Lower lobe of right lung (tissue), 2 donors: ENCODE measurements at regions not wholly inside any gene's neighbourhood (a gene's known extent, or its start where the extent isn't known, plus 50 kb on each side); places are given as distances from the start of the nearest gene placed in this dataset.

ENCODE experiments used
- ATAC-seq, 2 donors: fragments of 200-7000 bp; cut with Tn5 transposase; one replicate each; pipeline ENCODE4 v1.9.1; 2020 to 2022; ENCODE audit warnings: mild to moderate bottlenecking in 2 of 2, moderate library complexity in 2 of 2
- DNase-seq: peaks from one replicate; pipeline ENCODE4 v3.0.0-alpha.2; 2020
- H3K27ac ChIP-seq: fragments of 200-600 bp; one replicate; pipeline ENCODE4 v1.8.0; 2022
- H3K27me3 ChIP-seq: fragments of 200-600 bp; one replicate; pipeline ENCODE4 v1.8.0; 2022; ENCODE audit warnings: low read depth
- H3K36me3 ChIP-seq: fragments of 200-600 bp; one replicate; pipeline ENCODE4 v1.8.0; 2022; ENCODE audit warnings: mild to moderate bottlenecking
- H3K4me1 ChIP-seq: fragments of 200-600 bp; one replicate; pipeline ENCODE4 v1.8.0; 2022
- H3K4me3 ChIP-seq: fragments of 200-600 bp; one replicate; pipeline ENCODE4 v1.8.0; 2022; ENCODE audit warnings: mild to moderate bottlenecking
- H3K9me3 ChIP-seq: fragments of 200-600 bp; one replicate; pipeline ENCODE4 v1.8.0; 2022
- intact Hi-C: fragments of 100-400 bp; cut with DNase I; formaldehyde crosslinking; loops from one replicate; pipeline ENCODE4 v1.11.0; 2022
- TF ChIP-seq, protein P1 (sequence below): fragments of 200-600 bp; IDR thresholded peaks from one replicate; pipeline ENCODE4 v1.8.0; 2022; ENCODE audit warnings: antibody characterized with exemption, mild to moderate bottlenecking
- donor health status: DM: no; HTN: yes; CAD: no; lungs with severe emphysema.

DNA sequence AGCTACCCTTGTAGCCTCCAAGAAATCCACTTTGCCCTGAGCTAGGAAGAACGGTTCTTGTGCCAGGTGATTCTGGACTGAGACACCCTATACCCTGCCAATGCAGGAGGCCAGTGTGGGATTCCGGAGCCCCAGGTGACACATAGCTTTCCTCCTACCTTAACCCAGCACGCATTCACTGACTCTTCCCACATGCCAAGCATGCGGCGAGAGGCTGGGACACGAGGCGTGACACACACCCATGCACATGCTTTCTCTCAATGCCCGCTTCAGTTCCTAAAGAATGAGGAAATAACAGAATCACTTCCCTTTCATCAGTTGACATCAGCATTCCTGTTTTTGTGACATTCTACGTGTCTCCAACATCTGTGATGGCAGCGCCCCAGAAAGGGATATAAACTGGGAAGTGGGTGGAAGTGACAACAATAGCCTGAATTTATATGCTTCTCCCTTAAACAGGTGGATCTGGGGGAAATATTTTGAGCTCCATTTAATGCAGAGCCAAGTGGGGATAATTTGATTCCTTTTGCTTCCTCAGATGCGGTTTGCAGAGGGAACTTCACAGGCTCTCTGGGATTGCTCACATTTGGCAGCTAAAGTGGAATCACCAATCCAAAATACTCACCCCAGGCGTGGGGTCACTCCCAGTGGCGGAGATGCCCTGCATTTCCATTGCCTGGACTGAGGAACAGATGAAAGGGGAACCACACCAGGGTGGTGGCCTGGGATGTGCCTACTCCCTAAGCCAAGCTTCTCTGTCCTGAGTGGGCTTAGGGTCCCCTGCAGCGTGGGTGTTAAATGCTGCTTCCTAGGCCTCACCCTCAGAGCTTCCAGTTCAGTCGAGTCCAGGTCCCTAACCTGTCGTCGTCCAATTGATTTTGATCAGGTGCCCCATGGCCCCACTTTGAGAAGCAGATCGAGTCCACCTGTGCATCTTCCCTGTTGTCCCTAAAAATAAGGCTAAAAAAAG lies 445.1 kb downstream of the SIPA1L2 start:
- Histone ChIP-seq H3K36me3 (no peaks in the 10 kb centered on the region), H3K4me3 (no peak overlapping the region), H3K27ac (no peak overlapping the region), H3K9me3 (no peaks in the 10 kb centered on the region), H3K27me3 (no peaks in the 10 kb centered on the region), H3K4me1 (no peaks in the 10 kb centered on the region)
- ATAC-seq (no peak), DNase-seq (no peak)
- intact Hi-C loops = no loop called here
- TF ChIP-seq, protein P1, sequence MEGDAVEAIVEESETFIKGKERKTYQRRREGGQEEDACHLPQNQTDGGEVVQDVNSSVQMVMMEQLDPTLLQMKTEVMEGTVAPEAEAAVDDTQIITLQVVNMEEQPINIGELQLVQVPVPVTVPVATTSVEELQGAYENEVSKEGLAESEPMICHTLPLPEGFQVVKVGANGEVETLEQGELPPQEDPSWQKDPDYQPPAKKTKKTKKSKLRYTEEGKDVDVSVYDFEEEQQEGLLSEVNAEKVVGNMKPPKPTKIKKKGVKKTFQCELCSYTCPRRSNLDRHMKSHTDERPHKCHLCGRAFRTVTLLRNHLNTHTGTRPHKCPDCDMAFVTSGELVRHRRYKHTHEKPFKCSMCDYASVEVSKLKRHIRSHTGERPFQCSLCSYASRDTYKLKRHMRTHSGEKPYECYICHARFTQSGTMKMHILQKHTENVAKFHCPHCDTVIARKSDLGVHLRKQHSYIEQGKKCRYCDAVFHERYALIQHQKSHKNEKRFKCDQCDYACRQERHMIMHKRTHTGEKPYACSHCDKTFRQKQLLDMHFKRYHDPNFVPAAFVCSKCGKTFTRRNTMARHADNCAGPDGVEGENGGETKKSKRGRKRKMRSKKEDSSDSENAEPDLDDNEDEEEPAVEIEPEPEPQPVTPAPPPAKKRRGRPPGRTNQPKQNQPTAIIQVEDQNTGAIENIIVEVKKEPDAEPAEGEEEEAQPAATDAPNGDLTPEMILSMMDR = no peak

DNA sequence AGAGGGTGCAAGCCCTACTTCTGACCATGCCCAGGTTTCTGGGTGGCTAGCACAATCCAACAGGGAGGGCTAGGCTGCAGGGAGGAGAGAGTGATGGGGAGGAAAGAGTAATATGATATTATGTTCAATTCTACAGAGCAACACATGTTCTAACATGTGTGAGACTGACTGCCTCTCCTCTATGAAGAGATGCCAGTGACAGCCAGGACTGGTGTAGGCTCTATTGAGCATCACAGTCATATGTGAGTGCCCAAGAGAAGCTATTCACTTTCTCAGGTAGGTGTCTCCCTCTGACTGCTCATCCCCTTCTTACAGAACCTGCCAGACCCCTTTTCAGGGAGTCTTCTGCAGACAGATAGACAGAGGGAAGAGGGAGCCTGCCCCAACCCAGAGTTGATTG lies 446.1 kb downstream of the SIPA1L2 start:
- H3K4me3 ChIP-seq = no peak overlapping the region
- H3K27me3 ChIP-seq = no peaks in the 10 kb centered on the region
- intact Hi-C loops = no loop called here
- no peaks in the 10 kb centered on the region for H3K4me1 ChIP-seq
- H3K27ac ChIP-seq = no peak overlapping the region
- no peak for DNase-seq
- H3K36me3 ChIP-seq = no peaks in the 10 kb centered on the region
- no peak for ATAC-seq
- H3K9me3 ChIP-seq = no peaks in the 10 kb centered on the region
- TF ChIP-seq, protein P1 = no peak

DNA sequence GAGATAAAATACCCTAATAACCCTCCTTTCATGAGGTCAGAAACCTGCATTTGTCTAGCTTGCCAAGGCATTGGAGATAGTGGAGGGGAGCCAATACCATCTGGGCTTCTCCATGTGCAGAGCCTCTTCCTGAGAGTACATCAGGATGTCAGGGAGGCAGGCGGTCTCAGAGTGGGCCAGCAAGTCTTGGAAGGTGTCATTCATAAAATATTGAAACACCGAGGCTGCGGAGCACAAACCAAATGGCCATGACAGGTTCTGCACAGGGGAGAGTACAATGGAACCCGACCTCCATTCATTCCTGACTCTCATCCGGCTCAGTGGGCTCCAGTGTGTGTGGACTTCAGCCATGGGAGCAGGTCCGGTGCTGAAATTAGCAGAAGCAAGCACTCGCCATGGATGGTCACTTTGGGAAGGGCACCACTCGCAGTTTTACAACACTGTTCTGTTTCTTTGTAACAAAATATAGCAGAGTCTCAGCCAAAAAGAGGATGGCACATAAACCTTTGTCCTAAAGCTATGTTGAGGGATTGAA lies 446.6 kb downstream of the SIPA1L2 start:
- no peaks in the 10 kb centered on the region for H3K36me3 ChIP-seq
- no peak for ATAC-seq
- H3K4me1 ChIP-seq = no peaks in the 10 kb centered on the region
- no peaks in the 10 kb centered on the region for H3K27me3 ChIP-seq
- intact Hi-C loops = no loop called here
- H3K27ac ChIP-seq = no peak overlapping the region
- H3K4me3 ChIP-seq = no peak overlapping the region
- TF ChIP-seq, protein P1 = no peak
- no peak for DNase-seq
- no peaks in the 10 kb centered on the region for H3K9me3 ChIP-seq

DNA sequence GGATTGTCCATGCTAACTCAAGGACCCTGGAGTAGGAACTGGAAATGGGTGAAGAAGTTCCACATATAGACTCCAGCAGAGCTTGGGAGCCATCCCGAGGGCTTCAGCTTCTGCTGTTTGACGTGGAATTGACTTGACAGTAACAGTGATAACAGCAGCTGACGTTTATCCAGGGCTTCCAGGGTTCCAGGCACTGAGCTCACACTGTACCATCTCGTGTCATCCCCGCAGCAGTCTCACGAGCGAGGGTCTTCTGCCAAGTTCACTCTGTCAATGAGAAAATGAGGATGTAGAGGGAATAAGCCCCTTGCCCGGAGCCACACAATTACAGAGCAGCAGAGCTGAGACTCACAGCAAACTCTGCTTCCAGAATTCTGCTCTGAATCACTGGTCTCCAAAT lies 447.7 kb downstream of the SIPA1L2 start:
- intact Hi-C loops = no loop called here
- TF ChIP-seq, protein P1 = no peak
- no peaks in the 10 kb centered on the region for H3K27me3 ChIP-seq
- ATAC-seq (no peak), DNase-seq (no peak)
- H3K4me1 ChIP-seq = no peaks in the 10 kb centered on the region
- H3K4me3 ChIP-seq = no peak overlapping the region
- no peak overlapping the region for H3K27ac ChIP-seq
- no peaks in the 10 kb centered on the region for H3K36me3 ChIP-seq
- no peaks in the 10 kb centered on the region for H3K9me3 ChIP-seq

DNA sequence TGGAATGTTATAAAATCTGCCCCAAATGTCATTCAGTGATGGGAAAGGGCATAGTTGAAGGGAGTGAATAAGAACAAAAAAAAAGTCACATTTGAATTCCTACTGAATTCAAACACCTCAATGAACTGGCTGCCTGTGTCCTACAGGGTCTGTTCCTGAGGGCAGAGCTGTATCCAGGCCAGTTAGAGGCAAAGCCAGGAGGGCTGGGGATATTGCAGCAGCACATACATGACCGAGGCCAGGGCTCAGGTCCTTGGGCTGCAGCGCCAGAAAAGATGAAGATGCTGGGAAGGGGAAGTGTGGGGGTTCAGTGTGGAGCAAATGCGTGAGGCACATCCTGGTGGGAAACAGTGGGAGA lies 449.2 kb downstream of the SIPA1L2 start:
- DNase-seq = no peak
- Histone ChIP-seq H3K27ac (no peak overlapping the region), H3K4me3 (no peak overlapping the region), H3K9me3 (no peaks in the 10 kb centered on the region), H3K27me3 (no peaks in the 10 kb centered on the region), H3K36me3 (no peaks in the 10 kb centered on the region), H3K4me1 (no peaks in the 10 kb centered on the region)
- intact Hi-C loops = no loop called here
- no peak for ATAC-seq
- TF ChIP-seq, protein P1 = no peak
